ENCODE measurements at regions not wholly inside any gene's neighbourhood (a gene's known extent, or its start where the extent isn't known, plus 50 kb on each side); places are given as distances from the start of the nearest gene placed in this dataset.

- H3K79me2 ChIP-seq (ENCODE audit: low read depth): no peaks in the 10 kb centered on the region
- H3K27me3 ChIP-seq (ENCODE audit: insufficient read depth, low read depth): peaks cover 40% of the 10 kb centered on the region; the same call in 1 of the 2 replicates
- H3K27ac ChIP-seq: no peak overlapping the region
- BruUV-seq (replicated peaks): no TSS peak
- no peaks in the 10 kb centered on the region for H3F3A ChIP-seq (ENCODE audit: insufficient read depth, low read depth)
- H2AFZ ChIP-seq: no peak overlapping the region
- CTCF ChIA-PET: no interaction called here
- intact Hi-C loops (cut with micrococcal nuclease; ENCODE audit: unreplicated experiment): no loop called here
- H3K9me3 ChIP-seq (ENCODE audit: insufficient read depth, low read depth): no peaks in the 10 kb centered on the region
- no peak for TF ChIP-seq CTCF (conservative IDR thresholded peaks at IDR 0.05)
- no peak for TF ChIP-seq EZH2 (IDR thresholded peaks at IDR 0.05; ENCODE audit: low read depth)
- no peaks in the 10 kb centered on the region for H4K20me1 ChIP-seq (ENCODE audit: insufficient read depth)
- H3K4me3 ChIP-seq: no peak overlapping the region
- POLR2A ChIA-PET (ENCODE audit: unreplicated experiment): no interaction called here
- no peaks in the 10 kb centered on the region for H3K4me1 ChIP-seq (replicated peaks; ENCODE audit: insufficient read depth)
- no peak for DNase-seq
- H3K9me2 ChIP-seq (ENCODE audit: insufficient read depth): no peaks in the 10 kb centered on the region
- H3K36me3 ChIP-seq (ENCODE audit: low read depth): no peaks in the 10 kb centered on the region
- H3K4me2 ChIP-seq: no peak overlapping the region
Observed at GRCh38 chr19:28221736-28222135, 991.2 kb downstream of the UQCRFS1 start.

- no peaks in the 10 kb centered on the region for H3K4me1 ChIP-seq (replicated peaks; ENCODE audit: insufficient read depth)
- no TSS peak for BruUV-seq (replicated peaks)
- no peak for TF ChIP-seq CTCF (conservative IDR thresholded peaks at IDR 0.05)
- no peak for TF ChIP-seq EZH2 (IDR thresholded peaks at IDR 0.05; ENCODE audit: low read depth)
- no peak overlapping the region for H2AFZ ChIP-seq
- no peaks in the 10 kb centered on the region for H4K20me1 ChIP-seq (ENCODE audit: insufficient read depth)
- H3K36me3 ChIP-seq (ENCODE audit: low read depth): no peaks in the 10 kb centered on the region
- no peaks in the 10 kb centered on the region for H3K79me2 ChIP-seq (ENCODE audit: low read depth)
- POLR2A ChIA-PET (ENCODE audit: unreplicated experiment): no interaction called here
- no peaks in the 10 kb centered on the region for H3K9me3 ChIP-seq (ENCODE audit: insufficient read depth, low read depth)
- H3K27me3 ChIP-seq (ENCODE audit: insufficient read depth, low read depth): peaks cover 33% of the 10 kb centered on the region; the same call in 1 of the 2 replicates
- no peak overlapping the region for H3K27ac ChIP-seq
- CTCF ChIA-PET: no interaction called here
- no peaks in the 10 kb centered on the region for H3K9me2 ChIP-seq (ENCODE audit: insufficient read depth)
- no peak overlapping the region for H3K4me2 ChIP-seq
- H3F3A ChIP-seq (ENCODE audit: insufficient read depth, low read depth): no peaks in the 10 kb centered on the region
- intact Hi-C loops (cut with micrococcal nuclease; ENCODE audit: unreplicated experiment): no loop called here
- no peak for DNase-seq
- H3K4me3 ChIP-seq: no peak overlapping the region
Observed at GRCh38 chr19:28218728-28219127, 994.2 kb downstream of the UQCRFS1 start.

- BruUV-seq (replicated peaks): no TSS peak
- Histone ChIP-seq H3K27ac (no peak overlapping the region), H3K4me1 (replicated peaks; ENCODE audit: insufficient read depth) (no peaks in the 10 kb centered on the region), H2AFZ (no peak overlapping the region), H3K9me3 (ENCODE audit: insufficient read depth, low read depth) (no peaks in the 10 kb centered on the region), H3K4me3 (no peak overlapping the region), H3K9me2 (ENCODE audit: insufficient read depth) (no peaks in the 10 kb centered on the region), H3K27me3 (ENCODE audit: insufficient read depth, low read depth) (peaks cover 32% of the 10 kb centered on the region; the same call in 1 of the 2 replicates), H3K4me2 (no peak overlapping the region), H3F3A (ENCODE audit: insufficient read depth, low read depth) (no peaks in the 10 kb centered on the region), H4K20me1 (ENCODE audit: insufficient read depth) (no peaks in the 10 kb centered on the region), H3K36me3 (ENCODE audit: low read depth) (no peaks in the 10 kb centered on the region), H3K79me2 (ENCODE audit: low read depth) (no peaks in the 10 kb centered on the region)
- TF ChIP-seq CTCF (conservative IDR thresholded peaks at IDR 0.05) (no peak), EZH2 (IDR thresholded peaks at IDR 0.05; ENCODE audit: low read depth) (no peak)
- POLR2A ChIA-PET (ENCODE audit: unreplicated experiment): no interaction called here
- intact Hi-C loops (cut with micrococcal nuclease; ENCODE audit: unreplicated experiment): no loop called here
- DNase-seq: no peak
- CTCF ChIA-PET: interaction anchor here (0.5 kb wide), 1 partner anchor 666 kb away, joined by 3 read pairs; no protein-coding TSS in a partner anchor
Observed at GRCh38 chr19:28217022-28217421, 995.9 kb downstream of the UQCRFS1 start.

Data from PC-9 (cell line).